ENCODE measurements at regions not wholly inside any gene's neighbourhood (a gene's known extent, or its start where the extent isn't known, plus 50 kb on each side); places are given as distances from the start of the nearest gene placed in this dataset.
"Not testable (repeated sequence)": the region's sequence is repeated elsewhere in the genome, so short reads cannot be mapped to it uniquely, and the experiment has no call there.

DNA sequence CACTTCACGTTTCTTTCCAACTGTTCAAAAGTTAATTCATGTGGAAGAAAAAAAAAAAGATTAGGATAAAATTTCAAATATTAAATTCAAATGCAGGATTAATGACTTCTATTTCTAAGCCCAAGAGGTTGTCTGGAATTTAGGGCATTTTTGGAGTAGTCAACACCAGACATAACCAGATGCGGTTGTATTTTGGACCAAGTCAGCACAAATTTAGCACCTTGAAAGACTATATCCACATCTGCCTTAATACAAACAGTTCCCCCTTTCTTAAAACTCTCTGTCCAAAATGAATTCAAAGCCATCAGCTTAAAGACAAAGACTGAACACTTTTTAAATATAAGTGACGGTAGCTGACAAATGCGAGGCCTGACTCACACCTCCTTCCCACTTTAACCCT, 282.9 kb downstream of the C16orf95 start:
- TF ChIP-seq, protein P1, sequence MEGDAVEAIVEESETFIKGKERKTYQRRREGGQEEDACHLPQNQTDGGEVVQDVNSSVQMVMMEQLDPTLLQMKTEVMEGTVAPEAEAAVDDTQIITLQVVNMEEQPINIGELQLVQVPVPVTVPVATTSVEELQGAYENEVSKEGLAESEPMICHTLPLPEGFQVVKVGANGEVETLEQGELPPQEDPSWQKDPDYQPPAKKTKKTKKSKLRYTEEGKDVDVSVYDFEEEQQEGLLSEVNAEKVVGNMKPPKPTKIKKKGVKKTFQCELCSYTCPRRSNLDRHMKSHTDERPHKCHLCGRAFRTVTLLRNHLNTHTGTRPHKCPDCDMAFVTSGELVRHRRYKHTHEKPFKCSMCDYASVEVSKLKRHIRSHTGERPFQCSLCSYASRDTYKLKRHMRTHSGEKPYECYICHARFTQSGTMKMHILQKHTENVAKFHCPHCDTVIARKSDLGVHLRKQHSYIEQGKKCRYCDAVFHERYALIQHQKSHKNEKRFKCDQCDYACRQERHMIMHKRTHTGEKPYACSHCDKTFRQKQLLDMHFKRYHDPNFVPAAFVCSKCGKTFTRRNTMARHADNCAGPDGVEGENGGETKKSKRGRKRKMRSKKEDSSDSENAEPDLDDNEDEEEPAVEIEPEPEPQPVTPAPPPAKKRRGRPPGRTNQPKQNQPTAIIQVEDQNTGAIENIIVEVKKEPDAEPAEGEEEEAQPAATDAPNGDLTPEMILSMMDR (IDR thresholded peaks at IDR 0.05; ENCODE audit: low read length), result no peak
- TF ChIP-seq EZH2phosphoT487 (IDR thresholded peaks at IDR 0.05; ENCODE audit: low read length) (no peak), EZH2 (optimal IDR thresholded peaks at IDR 0.05; ENCODE audit: low read depth, low read length) (no peak)
- Histone ChIP-seq H3K9me3 (replicated peaks; ENCODE audit: insufficient read depth, low read length) (no peaks in the 10 kb centered on the region), H3K27ac (ENCODE audit: low read length) (no peak overlapping the region), H3F3A (ENCODE audit: insufficient read depth, low read length) (no peaks in the 10 kb centered on the region), H3K9me2 (replicated peaks; ENCODE audit: insufficient read depth, low read length) (no peaks in the 10 kb centered on the region), H3K4me2 (ENCODE audit: low read depth, low read length) (no peak overlapping the region), H3K27me3 (replicated peaks; ENCODE audit: insufficient read depth, low read length) (peaks cover 63% of the 10 kb centered on the region), H2AFZ (ENCODE audit: low read length) (no peak overlapping the region), H3K9ac (ENCODE audit: low read length) (no peak overlapping the region), H3K4me1 (ENCODE audit: low read length) (no peaks in the 10 kb centered on the region), H4K20me1 (ENCODE audit: insufficient read depth, low read length) (no peaks in the 10 kb centered on the region), H3K79me2 (ENCODE audit: low read length) (no peaks in the 10 kb centered on the region), H3K36me3 (replicated peaks; ENCODE audit: insufficient read depth, low read length) (no peaks in the 10 kb centered on the region), H3K4me3 (ENCODE audit: low read length) (no peak overlapping the region)
- DNase-seq, result no peak

DNA sequence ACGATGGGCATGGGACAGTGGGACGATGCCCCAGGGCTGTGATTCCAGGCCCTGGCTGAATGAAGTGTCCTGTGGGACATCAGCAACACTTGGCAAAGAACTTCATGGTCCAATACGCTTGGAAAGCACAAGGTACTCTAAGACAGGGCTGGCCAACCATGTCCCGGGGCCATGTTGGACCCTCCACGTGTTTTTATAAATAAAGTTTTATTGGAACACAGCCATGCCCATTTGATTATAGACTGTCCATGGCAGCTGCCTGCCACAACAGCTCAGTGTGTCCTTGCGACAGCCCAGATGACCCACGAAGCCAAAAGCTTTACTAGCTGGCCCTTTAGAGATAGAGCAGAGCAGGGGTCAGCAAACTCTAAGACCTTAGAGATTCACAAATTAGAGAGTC, 282.1 kb downstream of the C16orf95 start:
- Histone ChIP-seq H3K36me3 (replicated peaks; ENCODE audit: insufficient read depth, low read length) (no peaks in the 10 kb centered on the region), H3K27ac (ENCODE audit: low read length) (no peak overlapping the region), H2AFZ (ENCODE audit: low read length) (no peak overlapping the region), H3K9ac (ENCODE audit: low read length) (no peak overlapping the region), H3K4me2 (ENCODE audit: low read depth, low read length) (no peak overlapping the region), H4K20me1 (ENCODE audit: insufficient read depth, low read length) (no peaks in the 10 kb centered on the region), H3K9me3 (replicated peaks; ENCODE audit: insufficient read depth, low read length) (no peaks in the 10 kb centered on the region), H3F3A (ENCODE audit: insufficient read depth, low read length) (no peaks in the 10 kb centered on the region), H3K4me3 (ENCODE audit: low read length) (no peak overlapping the region), H3K27me3 (replicated peaks; ENCODE audit: insufficient read depth, low read length) (peaks cover 63% of the 10 kb centered on the region), H3K9me2 (replicated peaks; ENCODE audit: insufficient read depth, low read length) (no peaks in the 10 kb centered on the region), H3K79me2 (ENCODE audit: low read length) (no peaks in the 10 kb centered on the region), H3K4me1 (ENCODE audit: low read length) (no peaks in the 10 kb centered on the region)
- TF ChIP-seq, protein P1 (IDR thresholded peaks at IDR 0.05; ENCODE audit: low read length), result no peak
- no peak for TF ChIP-seq EZH2 (optimal IDR thresholded peaks at IDR 0.05; ENCODE audit: low read depth, low read length)
- no peak for TF ChIP-seq EZH2phosphoT487 (IDR thresholded peaks at IDR 0.05; ENCODE audit: low read length)
- no peak for DNase-seq

DNA sequence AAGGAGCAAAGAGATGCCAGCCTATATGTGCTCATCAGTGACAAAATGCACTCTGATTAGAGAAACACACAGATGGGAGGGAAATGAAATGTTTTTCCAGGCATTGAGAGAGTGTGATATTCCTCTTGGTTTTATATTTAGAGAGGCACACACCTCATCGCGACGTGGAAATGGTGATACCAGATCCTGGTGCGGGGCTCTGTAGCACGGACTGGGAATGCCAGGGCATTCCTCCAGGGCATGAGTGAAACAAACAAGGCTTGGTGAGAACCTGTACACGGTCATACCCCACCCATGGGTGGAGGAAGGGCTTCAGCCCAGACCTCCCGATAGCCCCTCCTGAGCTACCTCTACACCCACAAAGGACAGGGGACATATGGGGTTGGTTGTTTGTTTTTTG, 280.2 kb downstream of the C16orf95 start:
- Histone ChIP-seq H3K4me2 (ENCODE audit: low read depth, low read length) (no peak overlapping the region), H3K27ac (ENCODE audit: low read length) (no peak overlapping the region), H3K36me3 (replicated peaks; ENCODE audit: insufficient read depth, low read length) (no peaks in the 10 kb centered on the region), H3K79me2 (ENCODE audit: low read length) (no peaks in the 10 kb centered on the region), H3K4me3 (ENCODE audit: low read length) (no peak overlapping the region), H3F3A (ENCODE audit: insufficient read depth, low read length) (no peaks in the 10 kb centered on the region), H2AFZ (ENCODE audit: low read length) (no peak overlapping the region), H3K27me3 (replicated peaks; ENCODE audit: insufficient read depth, low read length) (peaks cover 55% of the 10 kb centered on the region), H3K9me2 (replicated peaks; ENCODE audit: insufficient read depth, low read length) (no peaks in the 10 kb centered on the region), H3K4me1 (ENCODE audit: low read length) (no peaks in the 10 kb centered on the region), H4K20me1 (ENCODE audit: insufficient read depth, low read length) (no peaks in the 10 kb centered on the region), H3K9me3 (replicated peaks; ENCODE audit: insufficient read depth, low read length) (no peaks in the 10 kb centered on the region), H3K9ac (ENCODE audit: low read length) (no peak overlapping the region)
- no peak for DNase-seq
- no peak for TF ChIP-seq EZH2phosphoT487 (IDR thresholded peaks at IDR 0.05; ENCODE audit: low read length)

DNA sequence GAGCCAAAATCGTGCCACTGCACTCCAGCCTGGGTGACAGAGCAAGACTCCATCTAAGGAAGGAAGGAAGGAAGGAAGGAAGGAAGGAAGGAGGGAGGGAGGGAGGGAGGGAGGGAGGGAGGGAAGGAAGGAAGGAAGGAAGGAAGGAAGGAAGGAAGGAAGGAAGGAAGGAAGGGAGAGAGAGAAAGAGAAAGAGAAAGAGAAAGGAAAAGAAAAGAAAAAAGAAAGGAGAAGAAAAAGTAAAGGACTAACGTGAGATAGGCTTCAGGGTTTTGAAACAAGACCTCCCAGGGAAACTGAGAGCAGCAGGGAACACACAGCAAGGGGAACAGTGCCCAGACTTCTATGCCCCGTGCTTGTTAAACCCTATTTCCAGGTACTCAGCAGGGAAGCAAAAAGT, 278.7 kb downstream of the C16orf95 start:
- H3K4me2 ChIP-seq (ENCODE audit: low read depth, low read length); DNase-seq; H3K9ac ChIP-seq (ENCODE audit: low read length); H4K20me1 ChIP-seq (ENCODE audit: insufficient read depth, low read length); H3K9me2 ChIP-seq (replicated peaks; ENCODE audit: insufficient read depth, low read length); H3K4me3 ChIP-seq (ENCODE audit: low read length); H3K79me2 ChIP-seq (ENCODE audit: low read length); H3F3A ChIP-seq (ENCODE audit: insufficient read depth, low read length); H2AFZ ChIP-seq (ENCODE audit: low read length); H3K36me3 ChIP-seq (replicated peaks; ENCODE audit: insufficient read depth, low read length); H3K27ac ChIP-seq (ENCODE audit: low read length); H3K4me1 ChIP-seq (ENCODE audit: low read length); H3K9me3 ChIP-seq (replicated peaks; ENCODE audit: insufficient read depth, low read length): not testable (repeated sequence)
- H3K27me3 ChIP-seq (replicated peaks; ENCODE audit: insufficient read depth, low read length), result peaks cover 46% of the 10 kb centered on the region
